MCF 10A (cell line): ENCODE measurements at regions not wholly inside any gene's neighbourhood (a gene's known extent, or its start where the extent isn't known, plus 50 kb on each side); places are given as distances from the start of the nearest gene placed in this dataset.
A peak's percentile ranks its signal among the peaks of the same experiment; 100 is the strongest.

Source experiments
- BruUV-seq: library from RNA; stranded (reverse); fragments of 400-500 nt; replicated peaks from 2 replicates; lab custom pipeline; 2021; lab: Mats Ljungman, UMichigan
- CTCF ChIA-PET: fragments of 300-600 bp; sonication (Branson Sonifier 250); formaldehyde crosslinking; extraction: SDS; loops from one replicate; lab custom pipeline; 2021; ENCODE audit warnings: antibody characterized with exemption, inconsistent platforms; lab: Yijun Ruan, JAX
- POLR2A ChIA-PET: fragments of 300-600, 350-650 bp; sonication (Branson Sonifier 250); formaldehyde crosslinking; extraction: SDS; loops from one replicate; lab custom pipeline; 2020; ENCODE audit warnings: antibody characterized with exemption, inconsistent platforms; lab: Yijun Ruan, JAX
- DNase-seq: peaks from one replicate; pipeline ENCODE4 v3.0.0-alpha.2; 2018; ENCODE audit not compliant: unreplicated experiment
- H3K27ac Mint-ChIP-seq: one replicate; pipeline ENCODE4 v1.8.0; 2022; ENCODE audit warnings: mild to moderate bottlenecking, low read depth, mixed read lengths; ENCODE audit not compliant: unreplicated experiment
- H3K27me3 Mint-ChIP-seq: one replicate; pipeline ENCODE4 v1.8.0; 2022; ENCODE audit warnings: mixed read lengths; ENCODE audit not compliant: insufficient read depth, unreplicated experiment
- H3K36me3 Mint-ChIP-seq: one replicate; pipeline ENCODE4 v1.8.0; 2022; ENCODE audit warnings: mild to moderate bottlenecking, moderate library complexity, mixed read lengths; ENCODE audit not compliant: insufficient read depth, unreplicated experiment
- H3K4me1 Mint-ChIP-seq: one replicate; pipeline ENCODE4 v1.8.0; 2022; ENCODE audit warnings: mixed read lengths; ENCODE audit not compliant: insufficient read depth, unreplicated experiment
- H3K4me3 Mint-ChIP-seq: one replicate; pipeline ENCODE4 v1.8.0; 2022; ENCODE audit warnings: mild to moderate bottlenecking, moderate library complexity, mixed read lengths; ENCODE audit not compliant: unreplicated experiment
- H3K9me3 Mint-ChIP-seq: one replicate; pipeline ENCODE4 v1.8.0; 2022; ENCODE audit warnings: mixed read lengths; ENCODE audit not compliant: unreplicated experiment
- CTCF ChIP-seq: fragments of 200-600 bp; IDR thresholded peaks from one replicate; pipeline ENCODE4 v1.8.0; 2022; ENCODE audit warnings: antibody characterized with exemption, mild to moderate bottlenecking; ENCODE audit not compliant: unreplicated experiment
- intact Hi-C: fragments of 100-400 bp; cut with micrococcal nuclease; formaldehyde crosslinking; loops from 2 replicates; pipeline ENCODE4 v1.14.1; 2022

GRCh38 chr6:93964926-93965325 lies 545.6 kb upstream of the EPHA7 start:
- intact Hi-C loops, result no loop called here
- H3K27ac Mint-ChIP-seq, result no peak overlapping the region
- DNase-seq, result no peak
- H3K4me3 Mint-ChIP-seq, result no peak overlapping the region
- CTCF ChIA-PET, result no interaction called here
- no peaks in the 10 kb centered on the region for H3K36me3 Mint-ChIP-seq
- POLR2A ChIA-PET, result no interaction called here
- H3K9me3 Mint-ChIP-seq, result no peaks in the 10 kb centered on the region
- no TSS peak for BruUV-seq
- TF ChIP-seq CTCF, result no peak
- no peaks in the 10 kb centered on the region for H3K4me1 Mint-ChIP-seq
- H3K27me3 Mint-ChIP-seq, result peaks cover 9% of the 10 kb centered on the region

GRCh38 chr6:93964321-93964720 lies 545.0 kb upstream of the EPHA7 start:
- ChIA-PET CTCF (no interaction called here), POLR2A (no interaction called here)
- no peak for TF ChIP-seq CTCF
- intact Hi-C loops, result no loop called here
- H3K4me3 Mint-ChIP-seq, result no peak overlapping the region
- H3K27me3 Mint-ChIP-seq, result peaks cover 13% of the 10 kb centered on the region
- no peaks in the 10 kb centered on the region for H3K9me3 Mint-ChIP-seq
- H3K4me1 Mint-ChIP-seq, result no peaks in the 10 kb centered on the region
- no peak for DNase-seq
- no TSS peak for BruUV-seq
- H3K36me3 Mint-ChIP-seq, result no peaks in the 10 kb centered on the region
- no peak overlapping the region for H3K27ac Mint-ChIP-seq

GRCh38 chr6:93962566-93962965 lies 543.2 kb upstream of the EPHA7 start:
- BruUV-seq, result no TSS peak
- peak; percentile 28 for DNase-seq
- intact Hi-C loops, result no loop called here
- CTCF ChIA-PET, result no interaction called here
- Mint-ChIP-seq H3K4me3 (no peak overlapping the region), H3K27me3 (peaks cover 30% of the 10 kb centered on the region), H3K4me1 (no peaks in the 10 kb centered on the region), H3K27ac (no peak overlapping the region), H3K36me3 (no peaks in the 10 kb centered on the region), H3K9me3 (no peaks in the 10 kb centered on the region)
- TF ChIP-seq CTCF, result no peak
- POLR2A ChIA-PET, result no interaction called here

- no peaks in the 10 kb centered on the region for H3K36me3 Mint-ChIP-seq
- H3K27ac Mint-ChIP-seq, result no peak overlapping the region
- H3K4me1 Mint-ChIP-seq, result no peaks in the 10 kb centered on the region
- ChIA-PET CTCF (no interaction called here), POLR2A (no interaction called here)
- BruUV-seq, result no TSS peak
- intact Hi-C loops, result no loop called here
- no peak for DNase-seq
- H3K9me3 Mint-ChIP-seq, result no peaks in the 10 kb centered on the region
- no peak for TF ChIP-seq CTCF
- H3K27me3 Mint-ChIP-seq, result peaks cover 43% of the 10 kb centered on the region
- no peak overlapping the region for H3K4me3 Mint-ChIP-seq
These were observed 535.2 kb upstream of the EPHA7 start for GRCh38 chr6:93954584-93954983.
